NB4 (cell line): ENCODE measurements at regions not wholly inside any gene's neighbourhood (a gene's known extent, or its start where the extent isn't known, plus 50 kb on each side); places are given as distances from the start of the nearest gene placed in this dataset.

Experiments used
- POLR2A ChIP-seq: IDR thresholded peaks from 2 replicates; pipeline ENCODE4 v1.6.1; 2011; ENCODE audit warnings: mild to moderate bottlenecking; ENCODE audit not compliant: insufficient read length; ENCODE audit errors: extremely low read depth
- TF ChIP-seq, protein P1 (sequence below): IDR thresholded peaks from one replicate; pipeline ENCODE4 v1.5.1; 2012; ENCODE audit warnings: low read depth, low read length

GRCh38 chr12:93140801-93141200, 211.7 kb upstream of the EEA1 start:
- TF ChIP-seq, protein P1, sequence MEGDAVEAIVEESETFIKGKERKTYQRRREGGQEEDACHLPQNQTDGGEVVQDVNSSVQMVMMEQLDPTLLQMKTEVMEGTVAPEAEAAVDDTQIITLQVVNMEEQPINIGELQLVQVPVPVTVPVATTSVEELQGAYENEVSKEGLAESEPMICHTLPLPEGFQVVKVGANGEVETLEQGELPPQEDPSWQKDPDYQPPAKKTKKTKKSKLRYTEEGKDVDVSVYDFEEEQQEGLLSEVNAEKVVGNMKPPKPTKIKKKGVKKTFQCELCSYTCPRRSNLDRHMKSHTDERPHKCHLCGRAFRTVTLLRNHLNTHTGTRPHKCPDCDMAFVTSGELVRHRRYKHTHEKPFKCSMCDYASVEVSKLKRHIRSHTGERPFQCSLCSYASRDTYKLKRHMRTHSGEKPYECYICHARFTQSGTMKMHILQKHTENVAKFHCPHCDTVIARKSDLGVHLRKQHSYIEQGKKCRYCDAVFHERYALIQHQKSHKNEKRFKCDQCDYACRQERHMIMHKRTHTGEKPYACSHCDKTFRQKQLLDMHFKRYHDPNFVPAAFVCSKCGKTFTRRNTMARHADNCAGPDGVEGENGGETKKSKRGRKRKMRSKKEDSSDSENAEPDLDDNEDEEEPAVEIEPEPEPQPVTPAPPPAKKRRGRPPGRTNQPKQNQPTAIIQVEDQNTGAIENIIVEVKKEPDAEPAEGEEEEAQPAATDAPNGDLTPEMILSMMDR = no peak
- TF ChIP-seq POLR2A = no peak
